OCI-LY3 (cell line): ENCODE measurements at regions not wholly inside any gene's neighbourhood (a gene's known extent, or its start where the extent isn't known, plus 50 kb on each side); places are given as distances from the start of the nearest gene placed in this dataset.

Experiments used
- CTCF ChIP-seq: fragments of 200-600, 300-600 bp; sonication (generic); IDR thresholded peaks from 2 replicates; pipeline ENCODE4 v1.5.1; 2014; ENCODE audit warnings: antibody characterized with exemption, low read length, low read depth
- EZH2phosphoT487 ChIP-seq: fragments of 200-600 bp; shearing (Covaris generic); IDR thresholded peaks from 2 replicates; pipeline ENCODE4 v1.6.1; 2018; ENCODE audit warnings: antibody characterized with exemption, mixed run types, low read depth

GRCh38 chr3:28973609-28974008, 307.3 kb upstream of the RBMS3 start:
- TF ChIP-seq CTCF (no peak), EZH2phosphoT487 (no peak)
